Epithelial cell of prostate (primary cell): ENCODE measurements at regions not wholly inside any gene's neighbourhood (a gene's known extent, or its start where the extent isn't known, plus 50 kb on each side); places are given as distances from the start of the nearest gene placed in this dataset.

ENCODE experiments used
- DNase-seq: peaks from one replicate; pipeline ENCODE4 v3.0.0-alpha.2; 2011; ENCODE audit warnings: low read depth, low spot score
- H3K27ac ChIP-seq: fragments of 450-650 bp; 2 replicates; pipeline ENCODE4 v1.5.1; 2017; ENCODE audit warnings: mild to moderate bottlenecking

DNA sequence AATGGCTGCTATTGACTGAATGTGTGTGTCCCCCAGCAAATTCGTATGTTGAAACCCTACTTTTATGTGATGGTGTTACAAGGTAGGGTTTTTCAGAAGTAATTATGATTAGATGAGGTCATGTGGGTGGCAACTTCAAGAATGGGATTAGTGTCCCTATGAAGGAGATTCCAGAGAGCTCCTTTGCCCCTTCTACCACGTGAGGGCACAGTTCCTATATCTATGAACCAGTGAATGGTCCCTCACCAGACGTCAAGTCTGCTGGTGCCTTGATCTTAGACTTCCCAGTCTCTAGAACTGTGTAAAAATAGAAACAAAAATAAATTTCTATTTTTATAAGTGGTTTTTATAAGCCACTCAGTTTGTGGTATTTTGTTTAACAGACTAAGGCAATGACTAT, 1137.6 kb upstream of the IGFBP7 start:
- DNase-seq: no peak
- no peak overlapping the region for H3K27ac ChIP-seq

DNA sequence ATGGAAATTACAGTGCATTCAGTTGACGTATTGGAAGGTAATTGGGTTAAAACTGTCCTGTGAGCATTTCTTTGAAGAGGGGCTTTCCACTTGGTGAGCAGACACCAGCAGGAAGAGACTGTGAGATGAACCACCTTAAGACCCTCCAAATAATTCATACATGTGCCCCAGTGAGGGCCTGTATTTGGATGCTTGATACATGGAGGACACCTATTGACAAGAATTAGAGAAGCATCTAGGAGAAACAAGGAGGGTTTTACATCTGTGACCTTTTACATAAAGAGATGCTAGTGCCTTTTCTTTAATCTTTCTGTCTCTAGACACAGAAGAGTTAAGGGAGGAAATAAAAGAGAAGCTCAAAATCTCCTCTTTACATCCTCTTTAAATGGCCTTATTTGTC, 1115.3 kb upstream of the IGFBP7 start:
- no peak overlapping the region for H3K27ac ChIP-seq
- no peak for DNase-seq

DNA sequence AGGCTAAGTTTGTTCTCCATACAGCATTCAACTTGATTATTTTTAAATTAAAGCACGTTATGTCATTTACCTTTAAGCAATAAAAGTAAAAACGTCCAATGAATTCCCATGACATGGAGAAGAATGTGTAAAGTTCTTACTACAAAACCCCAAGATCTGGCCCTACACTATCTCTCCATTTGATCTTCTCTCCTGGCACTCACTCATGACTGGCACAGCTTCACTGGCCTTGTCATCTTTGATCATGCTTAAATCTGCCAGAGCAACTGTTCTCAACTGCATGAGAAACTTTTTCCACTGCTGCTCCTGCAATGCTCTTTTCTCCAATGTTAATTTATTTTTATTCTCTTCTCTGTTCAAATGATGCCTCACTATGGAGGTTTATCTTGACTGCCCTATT, 1109.0 kb upstream of the IGFBP7 start:
- H3K27ac ChIP-seq: no peak overlapping the region

DNA sequence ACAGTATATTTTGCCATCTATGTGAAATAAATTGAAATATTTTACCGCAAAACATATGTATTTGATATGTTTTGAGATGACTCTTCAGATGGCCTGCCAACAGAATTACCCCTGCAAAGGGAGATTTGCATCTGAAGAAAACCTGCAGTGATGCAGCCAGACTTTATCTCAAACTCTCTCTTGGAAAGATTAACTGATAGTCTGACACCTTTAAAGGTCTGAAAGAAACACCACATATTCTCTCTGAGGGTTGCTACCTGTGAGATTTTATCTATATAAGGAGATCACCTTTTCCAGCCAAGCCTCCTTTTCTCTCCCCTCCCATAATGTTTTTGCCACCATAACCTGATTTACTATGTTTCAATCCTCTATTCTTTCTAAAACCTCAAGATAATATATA, 1106.3 kb upstream of the IGFBP7 start:
- no peak overlapping the region for H3K27ac ChIP-seq
- DNase-seq: no peak

More for the DNA sequence above, 1109.0 kb upstream of the IGFBP7 start:
- DNase-seq: no peak

DNA sequence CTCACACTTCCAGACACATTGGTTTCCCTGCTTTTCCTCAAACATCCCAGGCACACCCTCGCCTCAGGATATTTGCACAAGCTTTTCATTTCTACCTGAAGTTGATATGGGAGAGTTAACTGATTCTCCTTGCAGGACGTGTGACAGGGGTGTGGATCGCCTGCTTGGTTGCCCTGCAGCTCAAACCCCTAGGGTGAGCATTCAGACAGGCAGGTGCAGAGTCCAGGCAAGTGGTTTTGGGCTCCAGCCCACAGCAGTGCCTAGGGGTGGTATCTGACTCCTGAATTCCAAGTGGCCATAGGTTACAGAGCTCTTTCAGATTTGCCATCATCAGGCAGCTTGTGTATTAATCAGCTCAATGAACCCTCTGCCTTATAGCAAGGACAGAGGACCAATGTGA, 1104.2 kb upstream of the IGFBP7 start:
- DNase-seq: no peak
- no peak overlapping the region for H3K27ac ChIP-seq

DNA sequence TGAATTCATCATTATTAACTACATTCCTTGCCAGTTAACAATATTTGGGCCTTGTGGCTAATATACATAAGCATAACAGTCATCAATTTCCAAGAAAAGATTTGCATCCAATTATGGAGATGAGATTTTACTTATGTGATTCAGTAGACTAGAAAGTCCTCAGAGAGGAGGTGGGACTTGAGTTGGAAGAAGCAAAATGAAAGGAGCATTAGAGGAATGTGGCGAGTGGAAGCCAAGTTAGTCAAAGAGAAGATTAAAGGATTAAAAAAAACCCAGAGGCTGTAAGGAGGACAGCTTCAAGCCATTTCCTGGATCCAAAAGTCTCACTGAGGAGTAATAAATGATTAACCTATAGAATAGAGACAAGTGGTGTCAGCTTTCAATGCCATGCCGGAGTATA, 1099.4 kb upstream of the IGFBP7 start:
- no peak overlapping the region for H3K27ac ChIP-seq
- DNase-seq: no peak

DNA sequence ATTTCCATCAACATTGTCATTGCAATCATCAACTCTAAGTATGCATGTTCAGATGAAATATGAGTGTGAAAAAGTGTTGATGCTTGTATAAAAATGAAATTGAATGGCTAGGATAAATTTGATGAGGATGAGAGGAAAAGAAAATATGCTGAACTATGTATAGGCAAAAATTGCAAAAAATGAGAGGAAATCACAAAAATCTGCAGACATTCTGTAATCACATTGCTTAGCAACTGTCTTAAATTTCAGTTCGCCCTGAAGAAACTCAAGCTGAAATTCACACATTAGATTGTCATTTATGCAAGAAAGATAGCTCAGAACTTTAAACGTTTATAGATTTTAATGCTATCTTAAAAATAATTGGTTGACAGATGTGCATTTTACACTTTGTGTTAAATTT, 1098.8 kb upstream of the IGFBP7 start:
- no peak overlapping the region for H3K27ac ChIP-seq
- no peak for DNase-seq

DNA sequence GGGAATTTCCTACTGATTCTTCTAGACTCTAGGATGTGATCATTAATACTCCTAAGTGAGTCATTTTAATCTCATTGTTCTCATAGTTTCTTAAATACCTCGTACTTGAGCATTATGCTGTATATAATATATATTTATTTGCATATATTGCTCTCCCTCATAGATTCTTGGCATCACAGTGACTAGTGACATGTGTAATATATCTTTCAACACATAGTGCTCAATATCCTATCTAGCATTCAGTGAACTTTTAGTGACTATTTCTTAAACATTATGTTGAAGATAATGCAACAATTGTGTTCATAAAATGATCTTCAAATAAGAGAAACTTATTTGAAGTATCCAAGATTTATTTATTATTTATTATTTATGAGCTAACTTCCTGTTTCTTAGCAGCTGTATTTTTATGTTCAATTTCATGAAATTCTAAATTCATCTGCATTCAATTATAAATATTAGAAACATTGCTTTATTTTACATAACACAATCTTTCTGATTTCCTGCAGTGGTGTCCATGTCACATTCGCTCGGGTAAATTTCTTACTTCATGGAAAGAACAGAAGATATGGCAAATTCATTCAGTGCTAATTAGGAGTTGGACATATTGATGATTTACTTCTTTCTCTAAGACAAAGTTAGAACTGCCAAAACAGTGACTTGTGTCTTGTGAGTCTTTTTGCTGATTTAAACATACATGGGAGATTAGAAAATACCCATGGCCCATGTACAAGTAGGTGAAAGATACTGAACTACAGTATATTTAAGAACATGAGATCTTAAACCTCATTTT, 1095.5 kb upstream of the IGFBP7 start:
- H3K27ac ChIP-seq: no peak overlapping the region
- no peak for DNase-seq

DNA sequence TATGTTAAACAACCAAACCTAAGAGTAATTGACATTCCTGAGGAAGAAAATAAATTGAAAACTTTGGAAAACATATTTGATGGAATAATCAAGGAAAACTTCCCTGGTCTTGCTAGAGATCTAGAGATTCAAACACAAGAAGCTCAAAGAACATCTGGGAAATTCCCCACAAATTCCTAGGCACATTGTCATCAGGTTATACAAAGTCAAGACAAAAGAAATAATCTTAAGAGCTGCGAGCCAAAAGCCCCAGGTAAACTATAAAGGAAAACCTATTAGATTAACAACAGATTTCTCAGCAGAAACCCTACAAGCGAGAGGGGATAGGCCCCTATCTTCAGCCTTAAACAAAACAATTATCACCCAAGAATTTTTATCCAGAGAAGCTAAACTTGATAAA, 1082.0 kb upstream of the IGFBP7 start:
- DNase-seq: no peak
- H3K27ac ChIP-seq: no peak overlapping the region

DNA sequence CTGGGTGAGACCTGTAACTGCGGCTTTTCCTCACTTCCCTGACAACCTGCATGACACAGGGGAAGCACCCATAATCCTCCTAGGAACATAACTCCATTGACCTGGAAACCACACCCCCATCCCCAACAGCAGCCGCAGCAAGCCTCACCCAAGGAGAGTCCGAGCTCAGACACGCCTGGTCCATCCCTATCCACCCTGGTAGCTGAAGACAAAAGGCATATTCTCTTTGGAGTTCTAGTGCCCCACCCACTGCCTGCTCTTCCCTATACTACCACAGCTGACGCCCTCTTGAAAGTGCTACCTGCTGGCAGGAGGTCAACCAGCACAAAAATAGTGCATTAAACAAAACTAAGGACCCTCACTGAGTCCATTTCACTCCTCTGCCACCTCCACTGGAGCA, 1080.9 kb upstream of the IGFBP7 start:
- DNase-seq: no peak
- H3K27ac ChIP-seq: no peak overlapping the region

DNA sequence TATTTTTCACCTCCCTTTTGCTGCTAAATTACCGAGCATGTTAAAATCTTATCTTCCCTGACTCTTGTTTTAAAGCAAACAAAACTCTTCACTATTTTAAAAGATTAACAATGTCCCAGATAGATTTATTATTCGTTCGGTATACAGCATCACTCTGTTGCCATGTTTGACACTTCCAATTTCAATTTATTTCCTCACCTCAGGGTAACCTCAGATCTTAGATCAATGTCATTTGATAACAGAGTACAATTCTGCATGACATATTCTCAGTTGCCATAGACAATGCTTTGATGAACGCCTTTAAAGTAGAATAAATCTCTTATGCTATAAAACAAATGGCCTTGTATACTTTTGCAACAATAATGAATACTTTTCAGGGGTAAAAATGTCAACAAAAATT, 1078.1 kb upstream of the IGFBP7 start:
- DNase-seq: no peak

DNA sequence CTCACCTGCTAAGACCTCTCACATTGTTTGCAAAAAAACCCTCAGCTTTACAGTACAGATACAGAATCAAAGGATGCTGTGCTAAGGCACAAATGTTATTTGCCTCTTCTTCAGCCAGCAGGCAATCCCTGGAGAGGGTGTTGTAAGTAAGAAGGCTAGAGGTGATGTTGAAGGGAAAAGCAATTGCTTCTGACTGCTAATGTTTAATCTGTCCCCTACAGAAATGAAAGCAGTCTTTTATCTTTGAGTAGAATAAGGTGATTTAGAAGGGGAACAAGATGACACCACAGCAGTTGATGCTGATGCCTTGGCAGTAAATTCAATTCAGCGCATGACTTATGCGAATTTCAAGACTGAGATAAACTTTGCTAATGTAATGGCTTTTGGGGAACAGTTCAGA, 1064.8 kb upstream of the IGFBP7 start:
- no peak for DNase-seq

More for the DNA sequence above, 1078.1 kb upstream of the IGFBP7 start:
- H3K27ac ChIP-seq: no peak overlapping the region

DNA sequence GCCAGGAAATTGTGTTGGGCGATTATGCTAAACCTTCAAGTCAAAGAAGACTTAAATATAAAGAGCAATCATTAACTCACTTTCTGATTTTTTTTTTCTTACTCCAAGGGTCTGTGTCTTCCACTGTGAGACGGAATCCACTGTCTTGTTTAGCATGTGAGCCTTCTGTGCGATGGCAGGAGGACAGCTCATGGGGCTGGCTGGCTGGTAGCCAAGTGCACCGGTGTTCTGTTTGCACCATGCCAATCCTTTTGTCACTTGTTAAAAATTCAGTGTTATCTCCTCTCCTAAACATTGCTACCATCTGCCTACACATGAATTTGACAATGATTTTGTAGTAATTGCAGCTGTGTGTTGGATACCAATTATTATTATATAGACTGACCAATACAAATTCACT, 1056.3 kb upstream of the IGFBP7 start:
- DNase-seq: no peak
- H3K27ac ChIP-seq: no peak overlapping the region

More for the DNA sequence above, 1064.8 kb upstream of the IGFBP7 start:
- no peak overlapping the region for H3K27ac ChIP-seq

DNA sequence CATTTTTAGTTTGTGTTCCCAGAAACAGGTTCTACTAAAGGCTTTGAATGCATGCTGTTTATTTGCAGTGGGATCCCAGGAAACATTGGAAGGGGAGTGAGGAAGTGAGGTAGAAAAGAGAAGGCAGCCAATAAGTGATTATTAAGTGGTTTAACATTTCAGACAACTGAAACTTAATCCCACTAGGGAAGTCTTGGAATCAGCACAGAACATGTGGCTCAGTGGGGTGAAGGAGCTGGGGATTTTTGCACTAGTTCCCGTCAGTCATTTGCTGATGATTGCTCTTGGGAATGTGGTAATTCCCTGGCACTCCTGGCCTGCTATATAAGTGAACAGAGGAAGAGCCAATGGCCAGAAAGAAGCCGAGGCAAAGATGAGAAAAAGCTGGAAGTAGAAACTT, 1053.0 kb upstream of the IGFBP7 start:
- DNase-seq: no peak
- H3K27ac ChIP-seq: no peak overlapping the region

DNA sequence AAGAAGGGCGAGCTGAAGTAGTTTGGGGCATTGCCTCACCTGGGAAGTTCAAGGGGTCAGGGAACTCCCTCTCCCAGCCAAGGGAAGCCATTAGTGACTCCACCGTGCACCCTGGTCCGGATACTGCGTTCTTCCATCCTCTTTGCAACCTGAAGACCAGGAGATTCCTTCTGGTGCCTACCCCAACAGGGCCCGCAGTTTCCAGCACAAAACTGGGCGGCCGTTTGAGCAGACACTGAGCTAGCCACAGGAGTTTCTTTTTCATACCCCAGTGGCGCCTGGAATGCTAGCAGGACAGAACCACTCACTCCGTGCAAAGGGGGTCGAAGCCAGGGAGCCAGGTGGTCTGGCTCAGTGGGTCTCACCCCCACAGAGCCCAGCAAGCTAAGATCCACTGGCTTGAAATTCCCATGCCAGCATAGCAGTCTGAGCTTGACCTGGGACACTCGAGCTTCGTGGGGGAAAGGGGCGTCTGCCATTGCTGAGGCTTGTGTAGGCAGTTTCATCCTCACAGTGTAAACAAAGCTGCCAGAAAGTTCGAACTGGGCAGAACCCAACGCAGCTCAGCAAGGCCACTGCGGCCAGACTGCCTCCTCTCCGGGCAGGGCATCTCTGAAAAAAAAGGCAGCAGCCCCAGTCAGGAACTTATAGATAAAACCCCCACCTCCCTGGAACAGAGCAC, 1039.4 kb upstream of the IGFBP7 start:
- H3K27ac ChIP-seq: no peak overlapping the region
- DNase-seq: no peak

DNA sequence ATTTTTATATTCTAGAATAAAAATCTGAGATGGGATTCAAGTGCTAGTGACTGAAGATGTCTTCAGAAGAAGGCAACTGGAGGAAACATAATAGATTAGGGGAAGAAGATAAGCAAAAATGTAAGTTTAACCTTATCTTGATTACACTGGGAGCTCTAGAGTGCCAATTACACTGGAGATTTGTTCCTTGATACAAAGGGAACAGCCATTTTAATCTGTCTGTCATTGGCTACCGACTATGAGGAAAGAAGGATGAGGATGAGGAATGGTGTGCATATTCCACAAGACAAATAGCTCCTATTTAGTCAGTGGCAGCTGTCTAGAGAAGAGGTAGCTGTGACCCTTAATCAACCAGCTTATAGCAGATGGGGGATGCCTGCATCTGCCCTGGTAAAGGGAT, 1034.5 kb upstream of the IGFBP7 start:
- no peak for DNase-seq
- no peak overlapping the region for H3K27ac ChIP-seq

DNA sequence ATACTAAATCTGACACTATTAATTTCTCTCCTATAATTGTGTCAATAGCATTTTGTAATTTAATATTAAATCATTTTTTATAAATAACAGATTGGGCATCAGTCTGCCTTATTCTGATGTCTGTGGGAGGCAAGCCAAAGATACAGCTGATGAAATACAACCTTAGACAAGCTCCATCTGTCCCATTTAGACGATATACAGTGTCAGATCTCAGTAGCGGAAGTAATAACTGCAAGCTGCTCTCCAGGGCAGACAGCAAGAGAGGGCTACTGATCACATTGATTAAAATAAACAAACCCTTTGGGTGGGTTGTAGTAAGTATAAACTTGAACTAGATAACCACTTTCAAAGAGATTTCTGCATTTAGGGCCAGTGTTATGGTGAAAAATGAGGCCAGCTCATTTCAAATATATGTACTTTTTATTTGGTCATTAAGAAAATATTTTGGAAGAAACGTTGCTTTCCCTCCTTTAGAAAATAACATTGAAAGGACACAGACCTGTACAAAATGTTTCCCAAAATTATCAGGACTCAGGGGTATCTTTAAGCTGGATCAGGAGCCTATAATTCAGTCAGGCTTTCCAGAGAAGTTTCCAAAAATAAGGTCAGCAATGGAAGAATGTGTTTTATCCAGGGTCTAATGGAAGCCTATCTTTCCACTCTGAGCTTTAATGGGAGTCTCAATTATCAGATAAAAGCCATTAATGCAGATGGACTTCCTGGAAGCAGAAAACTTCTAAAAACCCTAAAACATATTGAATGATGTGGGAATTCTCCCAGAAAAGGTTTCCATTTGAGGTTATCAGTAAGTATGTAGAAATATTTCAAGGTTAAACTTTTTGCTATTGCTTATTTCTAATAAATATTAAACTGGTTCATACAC, 1028.8 kb upstream of the IGFBP7 start:
- H3K27ac ChIP-seq: no peak overlapping the region
- DNase-seq: no peak

DNA sequence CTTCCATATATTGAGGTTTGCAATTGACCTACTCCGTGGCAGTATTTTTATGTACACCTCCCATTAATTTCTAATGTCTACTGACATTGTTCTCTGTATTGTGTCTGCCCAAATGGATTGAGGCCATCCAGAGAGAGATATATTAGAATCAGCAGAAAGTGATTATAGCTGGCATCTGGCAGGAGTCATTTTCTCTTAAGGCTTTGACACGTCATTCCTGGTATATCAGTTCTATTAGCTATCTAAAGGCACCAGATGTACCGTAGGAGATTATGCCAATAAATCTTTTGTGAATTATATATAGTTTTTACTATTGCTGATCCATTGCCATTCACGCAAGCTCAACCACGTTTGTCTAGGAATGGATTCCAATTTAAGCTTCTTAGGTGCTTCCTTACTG, 1026.4 kb upstream of the IGFBP7 start:
- H3K27ac ChIP-seq: no peak overlapping the region
- DNase-seq: no peak

DNA sequence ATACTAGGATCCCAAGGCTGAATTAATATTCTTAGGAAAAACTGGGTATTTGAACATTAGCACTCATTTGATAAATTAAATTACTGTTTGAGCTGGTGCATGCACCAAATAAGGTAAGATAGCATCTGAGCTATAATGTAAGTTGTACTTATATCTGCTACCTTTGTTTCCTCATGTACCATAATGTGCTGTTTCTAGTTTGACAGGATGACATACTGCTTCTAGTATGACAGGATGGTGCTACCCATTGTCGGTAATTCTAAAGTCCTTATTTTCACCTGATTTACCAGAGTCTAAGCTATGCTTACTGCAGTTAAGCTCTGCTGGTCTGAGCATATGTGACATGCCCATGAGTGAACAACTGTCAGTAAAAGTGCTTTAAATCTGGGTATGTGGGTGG, 1017.5 kb upstream of the IGFBP7 start:
- no peak overlapping the region for H3K27ac ChIP-seq
- DNase-seq: no peak

DNA sequence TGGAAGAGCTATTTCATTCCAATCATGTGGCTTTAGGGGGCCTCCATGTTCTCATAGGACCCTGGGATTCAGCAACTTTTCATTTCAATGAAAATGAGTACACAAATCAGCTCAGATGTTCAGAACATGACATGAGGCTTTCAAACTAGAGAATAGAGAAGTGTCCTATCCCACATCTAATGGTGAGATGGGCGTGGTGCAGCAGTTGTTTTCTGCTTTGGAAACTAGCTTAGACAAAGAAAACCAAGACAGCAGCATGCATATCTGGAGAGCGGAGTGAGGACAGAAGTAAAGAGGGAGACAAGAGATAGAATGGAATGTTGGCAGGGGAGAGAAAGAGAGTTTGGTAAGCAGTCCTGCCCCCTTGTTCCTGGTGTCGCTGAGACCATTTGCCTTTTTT, 1009.1 kb upstream of the IGFBP7 start:
- H3K27ac ChIP-seq: no peak overlapping the region
- DNase-seq: no peak

DNA sequence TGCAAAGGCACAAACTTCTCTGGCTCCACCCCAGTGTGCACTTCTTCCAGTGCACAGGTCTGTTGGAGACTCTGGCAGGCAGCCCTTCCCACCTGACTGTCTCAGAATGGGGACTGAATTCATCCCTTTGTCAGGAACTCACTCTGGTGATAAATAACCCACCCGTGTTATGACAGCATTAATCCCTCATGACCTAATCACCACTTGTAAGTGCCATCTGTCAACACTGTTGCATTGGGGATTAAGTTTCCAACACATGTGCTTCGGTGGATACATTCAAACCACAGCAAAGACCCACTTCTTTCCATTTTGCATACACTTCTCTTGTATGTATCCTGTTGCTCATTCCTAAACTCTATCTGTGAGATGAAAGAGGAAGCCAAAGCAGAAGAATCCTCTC, 1002.9 kb upstream of the IGFBP7 start:
- H3K27ac ChIP-seq: no peak overlapping the region
- no peak for DNase-seq
